A549 (cell line): ENCODE measurements at regions not wholly inside any gene's neighbourhood (a gene's known extent, or its start where the extent isn't known, plus 50 kb on each side); places are given as distances from the start of the nearest gene placed in this dataset.

ENCODE experiments used
- ATAC-seq, 2 experiments: fragments of 200-7000 bp in 1 of 2; fragments of >200 bp in 1 of 2; cut with Nextera tagmentation in 1 of 2; cut with Tn5 transposase in 1 of 2; 3 replicates each; pipeline versions ENCODE4 v1.8.0 to v1.9.1; 2018 to 2020; ENCODE audit warnings: mild to moderate bottlenecking in 1 of 2, moderate library complexity in 1 of 2
- CTCF ChIA-PET: fragments of 300-600 bp; sonication (Branson Sonifier 250); formaldehyde crosslinking; extraction: SDS; loops from one replicate; lab custom pipeline; 2021; ENCODE audit warnings: antibody characterized with exemption, inconsistent platforms; lab: Yijun Ruan, JAX
- POLR2A ChIA-PET: fragments of 350-600 bp; formaldehyde crosslinking; extraction: SDS; loops from one replicate; lab custom pipeline; 2021; ENCODE audit warnings: antibody characterized with exemption, inconsistent platforms; lab: Yijun Ruan, JAX
- DNase-seq, 2 experiments: peaks; one replicate each; pipeline versions ENCODE4 v3.0.0 to v3.0.0-alpha.2; 2011 to 2016; ENCODE audit warnings: low read depth in 1 of 2, low spot score in 1 of 2
- FAIRE-seq: peaks from 2 replicates; lab custom pipeline; 2011; peaks lifted over from hg19 to GRCh38; lab: Jason Lieb, UNC
- H3K27ac ChIP-seq, 2 experiments: fragments of >200 bp; sonication (Bioruptor Twin); formaldehyde crosslinking; 3 replicates each; pipeline ENCODE4 v1.5.1; 2016 to 2017
- H3K4me1 ChIP-seq: fragments of >200 bp; sonication (Bioruptor Twin); formaldehyde crosslinking; 3 replicates; pipeline ENCODE4 v1.6.1; 2016
- H3K4me2 ChIP-seq: fragments of >200 bp; sonication (Bioruptor Twin); formaldehyde crosslinking; 3 replicates; pipeline ENCODE4 v1.6.1; 2016
- H3K4me3 ChIP-seq: fragments of >200 bp; sonication (Bioruptor Twin); formaldehyde crosslinking; 3 replicates; pipeline ENCODE4 v1.5.1; 2016
- H3K9me3 ChIP-seq: fragments of >200 bp; sonication (Bioruptor Twin); formaldehyde crosslinking; 3 replicates; pipeline ENCODE4 v1.6.1; 2016
- CBX8 ChIP-seq: fragments of 200-600 bp; sonication (generic); IDR thresholded peaks from 2 replicates; pipeline ENCODE4 v1.6.1; 2016
- CEBPB ChIP-seq, 2 experiments: fragments of >200 bp in 1 of 2; sonication (Bioruptor Twin) in 1 of 2; formaldehyde crosslinking in 1 of 2; IDR thresholded peaks; 2 replicates each; pipeline ENCODE4 v1.6.1; 2012 to 2016
- CHD4 ChIP-seq: fragments of 200-600 bp; sonication (generic); IDR thresholded peaks from 2 replicates; pipeline ENCODE4 v1.6.1; 2016; ENCODE audit warnings: antibody characterized with exemption, mild to moderate bottlenecking, borderline replicate concordance
- CTCF ChIP-seq: fragments of >200 bp; sonication (Bioruptor Twin); formaldehyde crosslinking; IDR thresholded peaks from 3 replicates; pipeline ENCODE4 v1.5.1; 2016
- ESRRA ChIP-seq: fragments of 150-350 bp; IDR thresholded peaks from 2 replicates; pipeline ENCODE4 v1.6.1; 2014; ENCODE audit warnings: mild to moderate bottlenecking, low read length, borderline replicate concordance
- FOSL2 ChIP-seq, 2 experiments: fragments of 450-650 bp in 1 of 2; fragments of >200 bp in 1 of 2; sonication (Bioruptor Twin) in 1 of 2; formaldehyde crosslinking; IDR thresholded peaks; 2 replicates each; pipeline versions ENCODE4 v1.5.0 to v1.6.1; 2016 to 2020; ENCODE audit warnings: mild to moderate bottlenecking in 1 of 2, moderate library complexity in 1 of 2
- HEYL ChIP-seq: fragments of 250-450 bp; sonication (Bioruptor Pico); IDR thresholded peaks from 2 replicates; pipeline ENCODE4 v1.8.0; 2021; ENCODE audit warnings: mild to moderate bottlenecking, moderate library complexity
- HOXA7 ChIP-seq: fragments of 250-450 bp; sonication (Bioruptor Pico); IDR thresholded peaks from 2 replicates; pipeline ENCODE4 v1.5.0; 2020; ENCODE audit warnings: mild to moderate bottlenecking, moderate library complexity
- JUN ChIP-seq, 2 experiments: fragments of >200 bp; sonication (Bioruptor Twin); formaldehyde crosslinking; IDR thresholded peaks; 2 replicates in 1 of 2; 3 replicates in 1 of 2; pipeline ENCODE4 v1.6.1; 2016 to 2017
- KDM1A ChIP-seq: fragments of 200-600 bp; sonication (generic); IDR thresholded peaks from 2 replicates; pipeline ENCODE4 v1.6.1; 2016; ENCODE audit warnings: low read depth, mild to moderate bottlenecking
- KDM5A ChIP-seq: fragments of 200-600 bp; sonication (generic); IDR thresholded peaks from 2 replicates; pipeline ENCODE4 v1.6.1; 2016; ENCODE audit warnings: antibody characterized with exemption, mild to moderate bottlenecking
- MAFK ChIP-seq: fragments of 450-650 bp; IDR thresholded peaks from 2 replicates; pipeline ENCODE4 v1.6.1; 2014; ENCODE audit not compliant: partially characterized antibody
- MYC ChIP-seq: IDR thresholded peaks from 2 replicates; pipeline ENCODE4 v1.6.1; 2012; ENCODE audit warnings: mild to moderate bottlenecking, inconsistent platforms, low read length, improper control_type of control experiment, borderline replicate concordance
- NFE2L2 ChIP-seq: fragments of 150-350 bp; conservative IDR thresholded peaks from 2 replicates; pipeline ENCODE4 v1.6.1; 2014; ENCODE audit warnings: low read length
- NPAS2 ChIP-seq: fragments of 250-450 bp; sonication (Bioruptor Pico); IDR thresholded peaks from 2 replicates; pipeline ENCODE4 v1.8.0; 2022; ENCODE audit warnings: mild to moderate bottlenecking, moderate library complexity, borderline replicate concordance
- POLR2AphosphoS2 ChIP-seq: conservative IDR thresholded peaks from 2 replicates; pipeline ENCODE4 v1.6.1; 2012; ENCODE audit warnings: low read length, improper control_type of control experiment, inconsistent platforms
- RARB ChIP-seq: fragments of 250-450 bp; sonication (Bioruptor Pico); IDR thresholded peaks from 2 replicates; pipeline ENCODE4 v1.8.0; 2021; ENCODE audit warnings: mild to moderate bottlenecking, moderate library complexity
- SREBF2 ChIP-seq: fragments of 450-650 bp; IDR thresholded peaks from 2 replicates; pipeline ENCODE4 v1.6.1; 2014; ENCODE audit warnings: mild to moderate bottlenecking, moderate library complexity
- WGBS: methylation state at CpG from one replicate; pipeline ENCODE4 v1.1.6; 2017; ENCODE audit errors: missing lambda C conversion rate; 5-methylcytosine and 5-hydroxymethylcytosine counted together
- TF ChIP-seq, protein P1 (sequence below): fragments of 450-650 bp; IDR thresholded peaks from 2 replicates; pipeline ENCODE4 v1.6.1; 2014; ENCODE audit warnings: antibody characterized with exemption
- TF ChIP-seq, protein P2 (sequence below): fragments of 150-350 bp; IDR thresholded peaks from 2 replicates; pipeline ENCODE4 v1.6.1; 2014; ENCODE audit warnings: low read depth, mild to moderate bottlenecking, low read length

GRCh38 chr17:51375771-51376170, 115.4 kb downstream of the UTP18 start:
- H3K9me3 ChIP-seq = no peaks in the 10 kb centered on the region
- FAIRE-seq = no peak
- TF ChIP-seq CBX8 (no peak), NPAS2 (CRISPR knock-in tag) (no peak), NFE2L2 (no peak), MYC (no peak)
- ATAC-seq = no peak
- DNase-seq = no peak
- H3K4me3 ChIP-seq = no peak overlapping the region
- H3K4me1 ChIP-seq = 0 out of 3 replicates have a peak, but pooled peaks cover 3% of the 10 kb centered on the region
- 67% methylated on average over 3 of the region's 3 CpGs for WGBS
- H3K27ac ChIP-seq = no peak overlapping the region
- ChIA-PET CTCF (interaction anchor here (0.5 to 3.9 kb wide), 5 partner anchors 15 to 1840 kb away, joined by 3 to 35 read pairs (median 4); no protein-coding TSS in a partner anchor), POLR2A (no interaction called here)
- H3K4me2 ChIP-seq = no peak overlapping the region

DNA sequence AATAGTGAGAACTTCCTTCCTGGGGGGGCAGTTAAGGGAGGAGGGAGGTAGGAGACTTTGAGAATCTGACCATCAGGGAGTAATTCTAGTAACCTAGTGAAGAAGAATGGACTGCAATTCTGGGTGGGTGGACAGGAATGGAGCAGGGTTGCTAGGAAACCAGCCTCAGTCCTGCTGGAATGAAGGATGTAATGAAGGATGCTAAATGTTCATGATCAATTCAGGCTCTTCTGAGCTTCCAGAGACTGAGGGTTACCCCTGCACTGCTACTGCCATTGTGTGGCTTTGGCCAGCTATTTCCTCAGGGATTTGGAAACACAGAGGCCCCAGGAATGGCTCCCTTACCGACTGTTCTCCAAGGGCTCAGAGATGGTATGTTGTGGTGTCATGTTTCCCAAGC, 116.4 kb downstream of the UTP18 start:
- no peak for TF ChIP-seq NPAS2 (CRISPR knock-in tag)
- no peak for TF ChIP-seq KDM5A
- no peak for TF ChIP-seq FOSL2 (IDR thresholded peaks at IDR 0.05)
- TF ChIP-seq FOSL2 (CRISPR knock-in tag; IDR thresholded peaks at IDR 0.05) = no peak
- no peak for TF ChIP-seq ESRRA
- TF ChIP-seq MAFK = no peak
- no peak for TF ChIP-seq CTCF
- no peak for TF ChIP-seq KDM1A
- no peak for TF ChIP-seq POLR2AphosphoS2
- TF ChIP-seq HOXA7 (CRISPR knock-in tag) = no peak
- TF ChIP-seq CEBPB (IDR thresholded peaks at IDR 0.05) = no peak
- no peak for TF ChIP-seq RARB (CRISPR knock-in tag)
- TF ChIP-seq JUN (IDR thresholded peaks at IDR 0.05) = no peak
- TF ChIP-seq MYC = no peak
- TF ChIP-seq NFE2L2 = no peak
- TF ChIP-seq, protein P1, sequence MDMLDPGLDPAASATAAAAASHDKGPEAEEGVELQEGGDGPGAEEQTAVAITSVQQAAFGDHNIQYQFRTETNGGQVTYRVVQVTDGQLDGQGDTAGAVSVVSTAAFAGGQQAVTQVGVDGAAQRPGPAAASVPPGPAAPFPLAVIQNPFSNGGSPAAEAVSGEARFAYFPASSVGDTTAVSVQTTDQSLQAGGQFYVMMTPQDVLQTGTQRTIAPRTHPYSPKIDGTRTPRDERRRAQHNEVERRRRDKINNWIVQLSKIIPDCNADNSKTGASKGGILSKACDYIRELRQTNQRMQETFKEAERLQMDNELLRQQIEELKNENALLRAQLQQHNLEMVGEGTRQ = no peak
- TF ChIP-seq SREBF2 = no peak
- no peak for TF ChIP-seq HEYL (CRISPR knock-in tag)

DNA sequence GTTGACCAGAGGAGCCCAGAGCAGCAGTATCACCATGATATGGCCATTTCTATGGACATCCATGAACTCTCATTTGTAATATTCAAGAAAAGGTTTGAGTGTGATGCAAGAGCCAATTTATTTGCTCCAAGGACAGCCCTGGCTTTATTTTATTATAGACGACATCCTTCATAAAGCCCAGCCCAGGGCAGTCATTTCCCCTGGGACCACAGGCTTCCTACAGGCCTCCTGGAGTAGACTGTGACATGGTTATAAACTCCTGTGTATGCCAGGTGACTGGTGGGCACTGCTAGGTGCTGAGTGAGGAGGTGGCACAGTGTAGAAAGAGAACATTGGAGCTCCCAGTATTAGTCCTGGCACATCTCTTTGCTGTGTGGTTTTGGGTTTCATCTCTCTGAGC, 120.9 kb downstream of the UTP18 start:
- no peaks in the 10 kb centered on the region for H3K9me3 ChIP-seq
- H3K27ac ChIP-seq = no peak overlapping the region
- H3K4me2 ChIP-seq = no peak overlapping the region
- POLR2A ChIA-PET = no interaction called here
- TF ChIP-seq, protein P2, sequence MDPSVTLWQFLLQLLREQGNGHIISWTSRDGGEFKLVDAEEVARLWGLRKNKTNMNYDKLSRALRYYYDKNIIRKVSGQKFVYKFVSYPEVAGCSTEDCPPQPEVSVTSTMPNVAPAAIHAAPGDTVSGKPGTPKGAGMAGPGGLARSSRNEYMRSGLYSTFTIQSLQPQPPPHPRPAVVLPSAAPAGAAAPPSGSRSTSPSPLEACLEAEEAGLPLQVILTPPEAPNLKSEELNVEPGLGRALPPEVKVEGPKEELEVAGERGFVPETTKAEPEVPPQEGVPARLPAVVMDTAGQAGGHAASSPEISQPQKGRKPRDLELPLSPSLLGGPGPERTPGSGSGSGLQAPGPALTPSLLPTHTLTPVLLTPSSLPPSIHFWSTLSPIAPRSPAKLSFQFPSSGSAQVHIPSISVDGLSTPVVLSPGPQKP = no peak
- TF ChIP-seq MAFK = no peak
- no peak for TF ChIP-seq CHD4
- TF ChIP-seq, all 56 proteins: peak for 0
- DNase-seq (no peak), ATAC-seq (no peak; a peak in 1 of 6 replicates), FAIRE-seq (no peak)
- CTCF ChIA-PET = interaction anchor here (1.5 to 4.4 kb wide), 5 partner anchors 9 to 154 kb away, joined by 5 to 47 read pairs (median 14); no protein-coding TSS in a partner anchor
- Histone ChIP-seq H3K4me1 (no peaks in the 10 kb centered on the region), H3K4me3 (no peak overlapping the region)
- WGBS = 33% methylated on average over 1 of the region's 1 CpG

More for the DNA sequence above, 116.4 kb downstream of the UTP18 start:
- ATAC-seq (no peak), DNase-seq (no peak), FAIRE-seq (no peak)
- no peak overlapping the region for H3K27ac ChIP-seq
- 0 out of 3 replicates have a peak, but pooled peaks cover 3% of the 10 kb centered on the region for H3K4me1 ChIP-seq
- ChIA-PET POLR2A (no interaction called here), CTCF (interaction anchor here (1.1 to 3.9 kb wide), 4 partner anchors 11 to 388 kb away, joined by 3 to 35 read pairs (median 5); no protein-coding TSS in a partner anchor)
- H3K4me3 ChIP-seq = no peak overlapping the region
- H3K4me2 ChIP-seq = no peak overlapping the region
- 40% methylated on average over 1 of the region's 1 CpG for WGBS
- H3K9me3 ChIP-seq = no peaks in the 10 kb centered on the region
